Endothelial cell of umbilical vein (primary cell): ENCODE measurements at regions not wholly inside any gene's neighbourhood (a gene's known extent, or its start where the extent isn't known, plus 50 kb on each side); places are given as distances from the start of the nearest gene placed in this dataset.

Source experiments
- BruUV-seq: library from RNA; stranded (reverse); fragments of 400-500 nt; replicated peaks from 2 replicates; lab custom pipeline; 2021; lab: Mats Ljungman, UMichigan
- CTCF ChIA-PET: fragments of 300-600, 350-600 bp; sonication (Branson Sonifier 250); formaldehyde crosslinking; loops from one replicate; lab custom pipeline; 2021; ENCODE audit warnings: antibody characterized with exemption, inconsistent platforms; lab: Charles Lee
- POLR2A ChIA-PET: fragments of 300-600, 350-600 bp; sonication (Branson Sonifier 250); formaldehyde crosslinking; loops from one replicate; lab custom pipeline; 2021; ENCODE audit warnings: antibody characterized with exemption, inconsistent platforms; lab: Charles Lee
- DNase-seq: peaks from one replicate; pipeline ENCODE4 v3.0.0-alpha.2; 2011; ENCODE audit warnings: low read depth, low spot score
- FAIRE-seq: peaks from 2 replicates; lab custom pipeline; 2011; peaks lifted over from hg19 to GRCh38; lab: Jason Lieb, UNC
- H2AFZ ChIP-seq: 2 replicates; pipeline ENCODE4 v1.6.0; 2012; ENCODE audit warnings: low read depth, low read length, control low read depth, inconsistent platforms
- H3K27ac ChIP-seq: 2 replicates; pipeline ENCODE4 v1.5.1; 2011; ENCODE audit warnings: low read depth, mild to moderate bottlenecking, control low read depth, low read length, moderate library complexity; ENCODE audit not compliant: insufficient read depth
- H3K27me3 ChIP-seq, 2 experiments: 2 replicates each; pipeline versions ENCODE4 v1.6.0 to v1.6.1; 2011; ENCODE audit warnings: low read length in 2 of 2, mixed read lengths in 1 of 2; ENCODE audit not compliant: control insufficient read depth in 2 of 2, insufficient read depth in 2 of 2
- H3K36me3 ChIP-seq, 2 experiments: 2 replicates in 1 of 2; 3 replicates in 1 of 2; pipeline ENCODE4 v1.5.1; 2011; ENCODE audit warnings: low read length in 2 of 2, mild to moderate bottlenecking in 1 of 2, moderate library complexity in 1 of 2; ENCODE audit not compliant: control insufficient read depth in 2 of 2, insufficient read depth in 2 of 2; ENCODE audit errors: extremely low read depth in 1 of 2
- H3K4me1 ChIP-seq: 3 replicates; pipeline ENCODE4 v1.5.1; 2011; ENCODE audit warnings: mild to moderate bottlenecking, low read length; ENCODE audit not compliant: control insufficient read depth, insufficient read depth; ENCODE audit errors: extremely low read depth
- H3K4me2 ChIP-seq: 2 replicates; pipeline ENCODE4 v1.6.1; 2011; ENCODE audit warnings: low read length, control low read depth, mixed read lengths; ENCODE audit not compliant: insufficient read depth
- H3K4me3 ChIP-seq, 3 experiments: fragments of 200-600 bp in 1 of 3; sonication (generic), shearing (Covaris generic) in 1 of 3; replicated peaks in 1 of 3; 2 replicates each; pipeline ENCODE4 v1.5.1; 2011 to 2016; ENCODE audit warnings: control low read depth in 3 of 3, low read length in 3 of 3, mild to moderate bottlenecking in 2 of 3, inconsistent platforms in 1 of 3, low read depth in 1 of 3, moderate library complexity in 1 of 3; ENCODE audit not compliant: insufficient read depth in 1 of 3
- H3K79me2 ChIP-seq: 2 replicates; pipeline ENCODE4 v1.6.0; 2012; ENCODE audit warnings: low read length, inconsistent platforms; ENCODE audit not compliant: control insufficient read depth, insufficient read depth
- H3K9ac ChIP-seq: replicated peaks from 2 replicates; pipeline ENCODE3; 2011; ENCODE audit warnings: low read length, control low read depth; ENCODE audit not compliant: insufficient read depth; ENCODE audit errors: extremely low read depth
- H3K9me1 ChIP-seq: replicated peaks from 3 replicates; pipeline ENCODE4 v1.6.0; 2011; ENCODE audit warnings: mild to moderate bottlenecking, low read length; ENCODE audit not compliant: control insufficient read depth, insufficient read depth; ENCODE audit errors: extremely low read depth
- H3K9me3 ChIP-seq: replicated peaks from 2 replicates; pipeline ENCODE4 v1.5.1; 2012; ENCODE audit warnings: low read length, inconsistent platforms; ENCODE audit not compliant: control insufficient read depth, insufficient read depth
- H4K20me1 ChIP-seq: replicated peaks from 2 replicates; pipeline ENCODE3; 2011; ENCODE audit warnings: mild to moderate bottlenecking, low read length; ENCODE audit not compliant: control insufficient read depth, insufficient read depth; ENCODE audit errors: extremely low read depth
- CTCF ChIP-seq, 2 donors: IDR thresholded peaks; 1 replicate in 1 of 2; 2 replicates in 1 of 2; pipeline ENCODE4 v1.5.1; 2011; ENCODE audit warnings: low read length in 2 of 2, mild to moderate bottlenecking in 2 of 2, moderate library complexity in 2 of 2, control low read depth in 1 of 2, inconsistent platforms in 1 of 2, low read depth in 1 of 2; ENCODE audit not compliant: insufficient read depth in 1 of 2; ENCODE audit errors: extremely low read depth in 1 of 2
- EZH2 ChIP-seq: IDR thresholded peaks from 2 replicates; pipeline ENCODE4 v1.6.1; 2012; ENCODE audit warnings: borderline replicate concordance, low read depth, mild to moderate bottlenecking, moderate library complexity, low read length, inconsistent platforms; ENCODE audit not compliant: severe bottlenecking
- FOS ChIP-seq: IDR thresholded peaks from 2 replicates; pipeline ENCODE4 v1.6.1; 2011; ENCODE audit warnings: mild to moderate bottlenecking, low read length, moderate library complexity, borderline replicate concordance; ENCODE audit not compliant: insufficient read depth
- GATA2 ChIP-seq: IDR thresholded peaks from 2 replicates; pipeline ENCODE4 v1.7.0; 2011; ENCODE audit warnings: low read depth, mild to moderate bottlenecking, moderate library complexity, mixed read lengths, low read length; ENCODE audit not compliant: insufficient read length, insufficient read depth
- JUN ChIP-seq: IDR thresholded peaks from 2 replicates; pipeline ENCODE4 v1.6.1; 2011; ENCODE audit warnings: borderline replicate concordance, low read depth; ENCODE audit not compliant: insufficient read length, insufficient read depth
- MYC ChIP-seq: IDR thresholded peaks from one replicate; pipeline ENCODE4 v1.6.1; 2011; ENCODE audit warnings: mild to moderate bottlenecking, low read depth, low read length
- POLR2A ChIP-seq: IDR thresholded peaks from 2 replicates; pipeline ENCODE4 v1.6.1; 2012; ENCODE audit warnings: low read depth, mild to moderate bottlenecking, control low read depth, low read length
- POLR2AphosphoS5 ChIP-seq: IDR thresholded peaks from 2 replicates; pipeline ENCODE4 v1.6.1; 2012; ENCODE audit warnings: low read depth, mild to moderate bottlenecking, control low read depth, low read length, moderate library complexity; ENCODE audit not compliant: insufficient read depth
- dilution Hi-C: fragments of 300-500 bp; cut with MboI; formaldehyde crosslinking; loops from one replicate; pipeline ENCODE4 v1.15.0; 2019; ENCODE audit warnings: low sequenced_read_pairs; ENCODE audit not compliant: extremely low pct_ligation_motif_present
- intact Hi-C: fragments of 100-400 bp; cut with micrococcal nuclease; formaldehyde crosslinking; loops from one replicate; pipeline ENCODE4 v1.10.0; 2022
- TF ChIP-seq, protein P1 (sequence below): IDR thresholded peaks from 2 replicates; pipeline ENCODE4 v1.6.1; 2011; ENCODE audit not compliant: insufficient read depth, insufficient read length

DNA sequence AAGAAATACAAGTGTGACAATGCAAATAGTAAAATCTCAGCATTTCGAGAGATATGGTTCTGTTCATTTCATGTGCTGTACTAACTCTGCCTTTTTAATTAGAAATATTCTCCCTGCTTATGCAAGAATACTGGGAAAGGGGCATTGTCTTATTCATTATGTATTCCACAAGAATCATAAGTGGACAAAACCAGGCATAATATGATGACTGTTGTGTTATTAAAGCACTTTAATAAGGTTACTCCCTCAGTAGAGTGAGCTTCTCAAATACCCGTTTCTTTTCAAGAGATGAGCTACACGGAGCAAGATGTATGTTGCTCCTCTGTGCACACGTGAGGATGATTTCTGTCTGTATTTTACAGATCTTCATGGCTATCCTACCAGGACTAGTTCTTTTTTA is 638.7 kb upstream of the FANCL start:
- Histone ChIP-seq H3K27me3 (no peaks in the 10 kb centered on the region), H3K9ac (no peak overlapping the region), H3K27ac (no peak overlapping the region), H2AFZ (no peak overlapping the region), H3K4me3 (no peak overlapping the region), H4K20me1 (no peaks in the 10 kb centered on the region), H3K9me1 (no peaks in the 10 kb centered on the region), H3K79me2 (no peaks in the 10 kb centered on the region), H3K9me3 (no peaks in the 10 kb centered on the region), H3K4me2 (no peak overlapping the region), H3K36me3 (no peaks in the 10 kb centered on the region), H3K4me1 (no peaks in the 10 kb centered on the region)
- intact Hi-C loops (no loop called here), dilution Hi-C loops (no loop called here)
- ChIA-PET CTCF (no interaction called here), POLR2A (no interaction called here)
- TF ChIP-seq POLR2AphosphoS5 (no peak), MYC (no peak), JUN (no peak), FOS (no peak), CTCF (IDR thresholded peaks at IDR 0.05; ENCODE audit: extremely low read depth in 1 of 2, insufficient read depth in 1 of 2, low read depth in 1 of 2, low read length in 2 of 2) (no peak), GATA2 (no peak), POLR2A (no peak), EZH2 (no peak)
- TF ChIP-seq, protein P1, sequence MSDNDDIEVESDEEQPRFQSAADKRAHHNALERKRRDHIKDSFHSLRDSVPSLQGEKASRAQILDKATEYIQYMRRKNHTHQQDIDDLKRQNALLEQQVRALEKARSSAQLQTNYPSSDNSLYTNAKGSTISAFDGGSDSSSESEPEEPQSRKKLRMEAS = no peak
- BruUV-seq = no TSS peak
- DNase-seq (no peak), FAIRE-seq (no peak)
